22Rv1 (cell line): ENCODE measurements at regions not wholly inside any gene's neighbourhood (a gene's known extent, or its start where the extent isn't known, plus 50 kb on each side); places are given as distances from the start of the nearest gene placed in this dataset.

Experiments
- CTCF ChIP-seq: fragments of 450-650 bp; IDR thresholded peaks from 2 replicates; pipeline ENCODE4 v1.5.1; 2017; ENCODE audit warnings: mild to moderate bottlenecking
- ZFX ChIP-seq: fragments of 450-650 bp; IDR thresholded peaks from 2 replicates; pipeline ENCODE4 v1.6.1; 2017; ENCODE audit warnings: antibody characterized with exemption, borderline replicate concordance

GRCh38 chr16:63655846-63656245, 1466.0 kb downstream of the CDH11 start:
- no peak for TF ChIP-seq CTCF
- no peak for TF ChIP-seq ZFX
